H1 (cell line): ENCODE measurements at regions not wholly inside any gene's neighbourhood (a gene's known extent, or its start where the extent isn't known, plus 50 kb on each side); places are given as distances from the start of the nearest gene placed in this dataset.

Source experiments
- CBX8 ChIP-seq: fragments of 300-800, 300-1000 bp; sonication (generic); IDR thresholded peaks from 2 replicates; pipeline ENCODE4 v1.7.1; 2016; ENCODE audit warnings: low read depth, low read length, borderline replicate concordance
- POU5F1 ChIP-seq: IDR thresholded peaks from 2 replicates; pipeline ENCODE4 v1.6.1; 2011; ENCODE audit warnings: low read depth, mild to moderate bottlenecking, low read length, moderate library complexity

GRCh38 chr9:107975426-107976010, 485.9 kb upstream of the KLF4 start (continued):
- TF ChIP-seq CBX8 (no peak), POU5F1 (no peak)
